Panc1 (cell line): ENCODE measurements at regions not wholly inside any gene's neighbourhood (a gene's known extent, or its start where the extent isn't known, plus 50 kb on each side); places are given as distances from the start of the nearest gene placed in this dataset.

Experiments
- ATAC-seq: fragments of 200-7000 bp; cut with Tn5 transposase; 2 replicates; pipeline ENCODE4 v1.9.1; 2020; ENCODE audit warnings: mild to moderate bottlenecking, moderate library complexity
- BruUV-seq: library from RNA; stranded (reverse); fragments of 400-500 nt; replicated peaks from 2 replicates; lab custom pipeline; 2021; lab: Mats Ljungman, UMichigan
- CTCF ChIA-PET: fragments of 300-600 bp; sonication (Branson Sonifier 250); formaldehyde crosslinking; loops from one replicate; lab custom pipeline; 2022; ENCODE audit warnings: antibody characterized with exemption; lab: Charles Lee
- POLR2A ChIA-PET: fragments of 300-600 bp; sonication (Branson Sonifier 250); formaldehyde crosslinking; loops from one replicate; lab custom pipeline; 2022; ENCODE audit warnings: antibody characterized with exemption; lab: Charles Lee
- DNase-seq: peaks from one replicate; pipeline ENCODE4 v3.0.0-alpha.2; 2010; ENCODE audit warnings: low read depth, low spot score
- H3K27ac ChIP-seq: 2 replicates; pipeline ENCODE4 v1.5.1; 2011; ENCODE audit warnings: mild to moderate bottlenecking, low read length, inconsistent platforms
- H3K27me3 ChIP-seq: fragments of 200-500 bp; sonication (Bioruptor generic); 2 replicates; pipeline ENCODE4 v1.6.0; 2014; ENCODE audit warnings: low read length, inconsistent platforms; ENCODE audit not compliant: control insufficient read depth, insufficient read depth
- H3K36me3 ChIP-seq: fragments of 200-500 bp; sonication (Bioruptor generic); 2 replicates; pipeline ENCODE4 v1.5.1; 2014; ENCODE audit warnings: inconsistent platforms, mild to moderate bottlenecking, low read length, moderate library complexity; ENCODE audit not compliant: control insufficient read depth, insufficient read depth
- H3K4me1 ChIP-seq: 2 replicates; pipeline ENCODE4 v1.5.1; 2011; ENCODE audit warnings: inconsistent platforms, mild to moderate bottlenecking, low read length, moderate library complexity; ENCODE audit not compliant: control insufficient read depth, insufficient read depth
- H3K4me3 ChIP-seq, 2 experiments: 2 replicates each; pipeline ENCODE4 v1.5.1; 2011 to 2012; ENCODE audit warnings: low read depth in 2 of 2, low read length in 2 of 2, mild to moderate bottlenecking in 2 of 2, inconsistent platforms in 1 of 2, moderate library complexity in 1 of 2
- H3K9me3 ChIP-seq: fragments of 200-500 bp; sonication (Bioruptor generic); 2 replicates; pipeline ENCODE4 v1.5.1; 2014; ENCODE audit warnings: low read depth, mild to moderate bottlenecking, inconsistent platforms, low read length, moderate library complexity; ENCODE audit not compliant: control insufficient read depth, insufficient read depth
- CTCF ChIP-seq: fragments of 450-650 bp; IDR thresholded peaks from 2 replicates; pipeline ENCODE4 v1.5.1; 2017; ENCODE audit warnings: mild to moderate bottlenecking
- POLR2AphosphoS5 ChIP-seq: IDR thresholded peaks from 2 replicates; pipeline ENCODE4 v1.6.1; 2012; ENCODE audit warnings: mild to moderate bottlenecking, low read depth, low read length, moderate library complexity
- REST ChIP-seq, 2 experiments: IDR thresholded peaks; 2 replicates each; pipeline ENCODE4 v1.6.1; 2011 to 2012; ENCODE audit warnings: low read depth in 2 of 2, control low read depth in 1 of 2, low read length in 1 of 2, mild to moderate bottlenecking in 1 of 2, moderate library complexity in 1 of 2; ENCODE audit not compliant: insufficient read depth in 1 of 2
- SIN3A ChIP-seq: IDR thresholded peaks from 2 replicates; pipeline ENCODE4 v1.6.1; 2012; ENCODE audit warnings: low read depth, mild to moderate bottlenecking, low read length, moderate library complexity, borderline replicate concordance; ENCODE audit not compliant: insufficient read depth
- TCF7L2 ChIP-seq: IDR thresholded peaks from 2 replicates; pipeline ENCODE4 v1.6.1; 2011; ENCODE audit warnings: mild to moderate bottlenecking, low read depth, low read length, inconsistent platforms
- in situ Hi-C: cut with HindIII; loops from 2 replicates; pipeline ENCODE4 v1.10.0; 2016; ENCODE audit warnings: low sequenced_read_pairs, low pct_unique_long_range_greater_than_20kb
- intact Hi-C: fragments of 100-400 bp; cut with micrococcal nuclease; formaldehyde crosslinking; loops from one replicate; pipeline ENCODE4 v1.10.0; 2022; ENCODE audit not compliant: unreplicated experiment

GRCh38 chr12:115761784-115762183, 515.7 kb downstream of the MED13L start:
- TF ChIP-seq POLR2AphosphoS5 (no peak), CTCF (no peak), SIN3A (no peak), REST (IDR thresholded peaks at IDR 0.05; ENCODE audit: insufficient read depth in 1 of 2, low read depth in 2 of 2, low read length in 1 of 2) (no peak), TCF7L2 (no peak)
- no peak for ATAC-seq
- no TSS peak for BruUV-seq
- intact Hi-C loops, result no loop called here
- Histone ChIP-seq H3K4me3 (no peak overlapping the region), H3K4me1 (no peaks in the 10 kb centered on the region), H3K27me3 (peaks cover 15% of the 10 kb centered on the region), H3K9me3 (no peaks in the 10 kb centered on the region), H3K27ac (no peak overlapping the region), H3K36me3 (no peaks in the 10 kb centered on the region)
- ChIA-PET POLR2A (no interaction called here), CTCF (no interaction called here)
- in situ Hi-C loops, result no loop called here
- no peak for DNase-seq

GRCh38 chr12:115760231-115760630, 517.3 kb downstream of the MED13L start:
- Histone ChIP-seq H3K9me3 (no peaks in the 10 kb centered on the region), H3K27ac (no peak overlapping the region), H3K36me3 (no peaks in the 10 kb centered on the region), H3K27me3 (peaks cover 23% of the 10 kb centered on the region), H3K4me1 (no peaks in the 10 kb centered on the region), H3K4me3 (no peak overlapping the region)
- intact Hi-C loops (no loop called here), in situ Hi-C loops (no loop called here)
- BruUV-seq, result no TSS peak
- no peak for TF ChIP-seq REST (IDR thresholded peaks at IDR 0.05; ENCODE audit: insufficient read depth in 1 of 2, low read depth in 2 of 2, low read length in 1 of 2)
- TF ChIP-seq CTCF, result no peak
- no peak for TF ChIP-seq POLR2AphosphoS5
- TF ChIP-seq TCF7L2, result no peak
- TF ChIP-seq SIN3A, result no peak
- ATAC-seq, result no peak
- ChIA-PET CTCF (no interaction called here), POLR2A (no interaction called here)
- DNase-seq, result no peak
